Thoracic aorta (tissue), 2 donors: ENCODE measurements at regions not wholly inside any gene's neighbourhood (a gene's known extent, or its start where the extent isn't known, plus 50 kb on each side); places are given as distances from the start of the nearest gene placed in this dataset.

Experiments
- ATAC-seq: fragments of 150-250 bp; one replicate; pipeline ENCODE4 v1.8.0; 2017; ENCODE audit warnings: low read depth; ENCODE audit not compliant: insufficient number of reproducible peaks, low FRiP score
- DNase-seq: peaks from one replicate; pipeline ENCODE4 v3.0.0-alpha.2; 2020; ENCODE audit warnings: low spot score
- H3K27ac ChIP-seq, 2 donors: fragments of 200-600 bp; sonication (generic); 1 replicate in 1 of 2; 2 replicates in 1 of 2; pipeline ENCODE4 v1.5.1; 2016; ENCODE audit warnings: mild to moderate bottlenecking in 2 of 2, moderate library complexity in 2 of 2
- H3K27me3 ChIP-seq: fragments of 200-600 bp; sonication (generic); replicated peaks from 2 replicates; pipeline ENCODE4 v1.6.0; 2016; ENCODE audit warnings: mild to moderate bottlenecking; ENCODE audit not compliant: insufficient read depth
- H3K36me3 ChIP-seq: fragments of 200-600 bp; sonication (generic); one replicate; pipeline ENCODE4 v1.5.1; 2016
- H3K4me1 ChIP-seq, 2 donors: fragments of 200-600 bp; sonication (generic); 1 replicate in 1 of 2; 2 replicates in 1 of 2; pipeline versions ENCODE4 v1.5.1 to v1.6.0; 2016; ENCODE audit warnings: low read depth in 2 of 2, mild to moderate bottlenecking in 1 of 2; ENCODE audit not compliant: control insufficient read depth in 1 of 2
- H3K4me3 ChIP-seq: fragments of 200-600 bp; sonication (generic); 2 replicates; pipeline ENCODE4 v1.5.1; 2016; ENCODE audit warnings: mild to moderate bottlenecking
- H3K9me3 ChIP-seq: fragments of 200-600 bp; sonication (generic); 2 replicates; pipeline ENCODE4 v1.5.1; 2016
- CTCF ChIP-seq: fragments of 200-600 bp; sonication (generic); IDR thresholded peaks from one replicate; pipeline ENCODE4 v1.5.1; 2019; ENCODE audit warnings: antibody characterized with exemption

- Histone ChIP-seq H3K4me3 (peak overlapping the region; percentile 37), H3K27ac (no peak overlapping the region), H3K9me3 (peaks cover 9% of the 10 kb centered on the region), H3K4me1 (peaks cover 8 to 13% of the 10 kb centered on the region in 2 donors), H3K27me3 (no peaks in the 10 kb centered on the region), H3K36me3 (no peaks in the 10 kb centered on the region)
- ATAC-seq (no peak), DNase-seq (no peak)
- TF ChIP-seq CTCF: no peak
Observed at GRCh38 chr15:68528626-68529290, 50.0 kb upstream of the CORO2B start.
